Activated naive CD4-positive, alpha-beta T cell (primary cell): ENCODE measurements at regions not wholly inside any gene's neighbourhood (a gene's known extent, or its start where the extent isn't known, plus 50 kb on each side); places are given as distances from the start of the nearest gene placed in this dataset.

ENCODE experiments used
- DNase-seq, 4 experiments: peaks; one replicate each; lab custom pipeline; 2025; lab: John Stamatoyannopoulos, UW

- DNase-seq: no peak
Observed at GRCh38 chr2:41405441-41405840, 642.4 kb upstream of the PKDCC start.

- DNase-seq: no peak
Observed at GRCh38 chr2:41409328-41409727, 638.5 kb upstream of the PKDCC start.

- no peak for DNase-seq
Observed at GRCh38 chr2:41410011-41410410, 637.8 kb upstream of the PKDCC start.

GRCh38 chr2:41413813-41414485 is 633.9 kb upstream of the PKDCC start:
- DNase-seq: no peak

GRCh38 chr2:41414486-41415230 is 633.2 kb upstream of the PKDCC start:
- DNase-seq: no peak

GRCh38 chr2:41417511-41417910 is 630.3 kb upstream of the PKDCC start:
- DNase-seq: no peak

- no peak for DNase-seq
Observed at GRCh38 chr2:41420219-41420618, 627.6 kb upstream of the PKDCC start.

GRCh38 chr2:41420872-41421271 is 626.9 kb upstream of the PKDCC start:
- DNase-seq: no peak

GRCh38 chr2:41431756-41432155 is 616.1 kb upstream of the PKDCC start:
- no peak for DNase-seq

- no peak for DNase-seq
Observed at GRCh38 chr2:41432459-41432858, 615.4 kb upstream of the PKDCC start.

GRCh38 chr2:41434991-41435390 is 612.8 kb upstream of the PKDCC start:
- no peak for DNase-seq

GRCh38 chr2:41441958-41442357 is 605.9 kb upstream of the PKDCC start:
- no peak for DNase-seq

GRCh38 chr2:41445865-41446264 is 602.0 kb upstream of the PKDCC start:
- no peak for DNase-seq

GRCh38 chr2:41446266-41446665 is 601.6 kb upstream of the PKDCC start:
- DNase-seq: no peak

- DNase-seq: no peak
Observed at GRCh38 chr2:41448221-41448620, 599.6 kb upstream of the PKDCC start.

GRCh38 chr2:41457026-41457425 is 590.8 kb upstream of the PKDCC start:
- DNase-seq: no peak

GRCh38 chr2:41460661-41461060 is 587.2 kb upstream of the PKDCC start:
- DNase-seq: no peak

GRCh38 chr2:41464395-41464794 is 583.4 kb upstream of the PKDCC start:
- no peak for DNase-seq

- no peak for DNase-seq
Observed at GRCh38 chr2:41475959-41476358, 571.9 kb upstream of the PKDCC start.

GRCh38 chr2:41482659-41483058 is 565.2 kb upstream of the PKDCC start:
- no peak for DNase-seq

GRCh38 chr2:41483226-41483625 is 564.6 kb upstream of the PKDCC start:
- no peak for DNase-seq

GRCh38 chr2:41483982-41484857 is 563.6 kb upstream of the PKDCC start:
- no peak for DNase-seq

GRCh38 chr2:41484858-41485234 is 563.0 kb upstream of the PKDCC start:
- DNase-seq: no peak
